ENCODE measurements at regions not wholly inside any gene's neighbourhood (a gene's known extent, or its start where the extent isn't known, plus 50 kb on each side); places are given as distances from the start of the nearest gene placed in this dataset.

DNA sequence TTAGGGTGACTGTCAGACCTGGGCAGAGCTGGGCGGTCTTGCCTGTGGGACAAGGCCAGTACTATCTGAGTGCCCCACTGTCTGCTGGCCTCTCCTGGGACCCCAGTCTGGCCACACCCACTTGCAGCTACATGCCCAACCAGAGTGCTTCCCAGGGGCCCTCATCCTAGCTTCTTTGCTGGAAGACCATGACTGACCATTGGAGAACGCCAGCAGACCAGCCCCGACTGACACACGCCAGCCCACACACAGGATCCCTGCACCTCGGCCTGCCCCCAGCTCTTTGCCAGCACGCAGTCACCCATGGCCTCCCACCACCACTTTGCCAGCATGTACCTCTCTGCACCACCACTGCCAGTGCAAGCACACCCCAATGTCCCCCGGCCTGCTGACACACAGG, 585.7 kb downstream of the ZNF674 start:
- no peaks in the 10 kb centered on the region for H3K4me1 ChIP-seq (ENCODE audit: control insufficient read depth, insufficient read depth, low read length)
- peaks cover 12% of the 10 kb centered on the region for H3K9me3 ChIP-seq (ENCODE audit: control insufficient read depth, insufficient read depth, low read depth, low read length)
- H3K9ac ChIP-seq (ENCODE audit: low read length): no peak overlapping the region
- H3K4me3 ChIP-seq (ENCODE audit: low read depth, low read length): no peak overlapping the region
- no peaks in the 10 kb centered on the region for H3K36me3 ChIP-seq (ENCODE audit: control insufficient read depth, insufficient read depth, low read length)
- H3K27me3 ChIP-seq (ENCODE audit: control insufficient read depth, insufficient read depth, low read length): no peaks in the 10 kb centered on the region
- H3K27ac ChIP-seq (ENCODE audit: low read depth, low read length): no peak overlapping the region

DNA sequence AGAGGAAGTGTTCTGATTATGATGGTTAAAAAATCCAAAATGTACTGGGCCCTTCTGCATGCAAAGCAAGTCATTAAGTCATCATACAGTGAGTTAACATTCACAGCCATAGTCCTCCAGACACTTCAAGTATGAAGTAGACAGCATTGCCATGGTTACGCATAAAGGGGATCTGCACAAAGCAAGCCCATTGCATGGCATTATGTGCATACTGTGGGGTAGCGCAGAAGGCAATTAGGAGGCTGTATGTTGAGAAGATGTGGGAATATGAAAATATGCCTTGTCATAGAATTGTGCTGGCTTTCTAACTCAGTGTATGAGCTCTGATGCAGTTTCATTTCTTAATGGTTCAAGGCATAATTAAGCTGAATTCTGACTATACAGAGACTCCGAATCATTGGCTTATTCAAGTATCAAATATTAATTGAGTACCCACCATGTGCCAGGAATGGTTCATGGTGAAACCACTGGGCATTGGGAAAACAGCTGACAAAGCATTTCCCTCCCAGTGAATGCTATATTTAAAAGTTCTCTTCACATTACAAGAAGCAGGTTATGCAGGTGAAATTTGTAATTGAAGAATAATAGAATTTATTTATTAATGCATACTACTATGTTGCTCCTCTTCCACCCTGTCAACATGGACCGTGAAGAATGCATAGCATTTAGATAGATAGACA, 588.9 kb downstream of the ZNF674 start:
- peaks cover 10% of the 10 kb centered on the region for H3K9me3 ChIP-seq (ENCODE audit: control insufficient read depth, insufficient read depth, low read depth, low read length)
- no peak overlapping the region for H3K9ac ChIP-seq (ENCODE audit: low read length)
- H3K27ac ChIP-seq (ENCODE audit: low read depth, low read length): no peak overlapping the region
- no peaks in the 10 kb centered on the region for H3K27me3 ChIP-seq (ENCODE audit: control insufficient read depth, insufficient read depth, low read length)
- H3K4me3 ChIP-seq (ENCODE audit: low read depth, low read length): no peak overlapping the region
- no peaks in the 10 kb centered on the region for H3K4me1 ChIP-seq (ENCODE audit: control insufficient read depth, insufficient read depth, low read length)
- no peaks in the 10 kb centered on the region for H3K36me3 ChIP-seq (ENCODE audit: control insufficient read depth, insufficient read depth, low read length)

- Histone ChIP-seq H3K27ac (ENCODE audit: low read depth, low read length) (no peak overlapping the region), H3K4me3 (ENCODE audit: low read depth, low read length) (no peak overlapping the region), H3K27me3 (ENCODE audit: control insufficient read depth, insufficient read depth, low read length) (no peaks in the 10 kb centered on the region), H3K4me1 (ENCODE audit: control insufficient read depth, insufficient read depth, low read length) (no peaks in the 10 kb centered on the region), H3K9ac (ENCODE audit: low read length) (no peak overlapping the region), H3K9me3 (ENCODE audit: control insufficient read depth, insufficient read depth, low read depth, low read length) (peaks cover 6% of the 10 kb centered on the region), H3K36me3 (ENCODE audit: control insufficient read depth, insufficient read depth, low read length) (no peaks in the 10 kb centered on the region)
Measured at GRCh38 chrX:45955661-45956060, 589.6 kb downstream of the ZNF674 start.

GRCh38 chrX:45954026-45954425, 591.2 kb downstream of the ZNF674 start:
- Histone ChIP-seq H3K4me3 (ENCODE audit: low read depth, low read length) (no peak overlapping the region), H3K9ac (ENCODE audit: low read length) (no peak overlapping the region), H3K27ac (ENCODE audit: low read depth, low read length) (no peak overlapping the region), H3K9me3 (ENCODE audit: control insufficient read depth, insufficient read depth, low read depth, low read length) (no peaks in the 10 kb centered on the region), H3K4me1 (ENCODE audit: control insufficient read depth, insufficient read depth, low read length) (no peaks in the 10 kb centered on the region; the same call in 1 of the 2 replicates), H3K36me3 (ENCODE audit: control insufficient read depth, insufficient read depth, low read length) (no peaks in the 10 kb centered on the region), H3K27me3 (ENCODE audit: control insufficient read depth, insufficient read depth, low read length) (no peaks in the 10 kb centered on the region)

DNA sequence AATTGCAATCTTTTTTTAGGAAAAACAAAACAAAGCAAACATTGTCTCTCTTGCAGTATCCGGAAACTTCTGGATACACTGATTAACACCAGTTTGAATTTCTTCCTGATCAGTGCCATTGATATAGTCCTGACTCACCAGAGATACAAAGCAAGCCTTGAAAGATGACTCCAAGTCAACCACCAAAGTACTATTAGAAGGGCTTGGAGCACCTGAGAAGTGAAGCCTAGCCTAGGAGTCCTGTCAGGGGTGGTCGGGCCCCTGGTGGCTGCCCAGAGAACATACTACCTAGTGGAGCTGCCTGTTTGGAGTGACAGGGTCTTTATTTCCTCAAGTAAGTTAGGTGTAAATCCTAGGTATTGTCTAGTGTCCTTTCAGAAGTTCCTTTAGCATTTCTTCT, 593.2 kb downstream of the ZNF674 start:
- no peaks in the 10 kb centered on the region for H3K9me3 ChIP-seq (ENCODE audit: control insufficient read depth, insufficient read depth, low read depth, low read length)
- H3K27me3 ChIP-seq (ENCODE audit: control insufficient read depth, insufficient read depth, low read length): no peaks in the 10 kb centered on the region
- H3K4me1 ChIP-seq (ENCODE audit: control insufficient read depth, insufficient read depth, low read length): no peaks in the 10 kb centered on the region; the same call in 1 of the 2 replicates
- H3K36me3 ChIP-seq (ENCODE audit: control insufficient read depth, insufficient read depth, low read length): no peaks in the 10 kb centered on the region
- no peak overlapping the region for H3K27ac ChIP-seq (ENCODE audit: low read depth, low read length)
- H3K4me3 ChIP-seq (ENCODE audit: low read depth, low read length): no peak overlapping the region
- H3K9ac ChIP-seq (ENCODE audit: low read length): no peak overlapping the region

DNA sequence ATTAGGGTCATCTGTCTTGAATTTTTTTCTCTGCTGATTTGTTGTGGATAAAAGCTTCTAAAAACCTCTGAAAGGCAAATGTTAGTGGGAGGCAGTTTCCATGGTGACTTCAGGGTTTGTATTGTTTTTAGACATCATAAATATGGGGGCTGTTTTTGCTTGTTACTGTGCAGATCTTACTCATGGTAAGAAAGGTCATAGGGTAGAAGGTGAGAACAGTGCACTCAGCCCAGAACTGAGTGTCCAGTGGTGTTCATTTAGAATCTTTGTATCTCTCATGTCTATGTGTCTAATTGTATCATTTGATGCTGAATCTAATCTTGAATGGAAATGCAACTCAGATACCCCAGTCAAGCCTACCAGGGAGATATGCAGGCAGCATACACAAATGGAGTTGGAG, 609.8 kb downstream of the ZNF674 start:
- H3K4me3 ChIP-seq (ENCODE audit: low read depth, low read length): no peak overlapping the region
- no peaks in the 10 kb centered on the region for H3K36me3 ChIP-seq (ENCODE audit: control insufficient read depth, insufficient read depth, low read length)
- H3K9me3 ChIP-seq (ENCODE audit: control insufficient read depth, insufficient read depth, low read depth, low read length): peaks cover 30% of the 10 kb centered on the region
- no peak overlapping the region for H3K9ac ChIP-seq (ENCODE audit: low read length)
- no peak overlapping the region for H3K27ac ChIP-seq (ENCODE audit: low read depth, low read length)
- no peaks in the 10 kb centered on the region for H3K4me1 ChIP-seq (ENCODE audit: control insufficient read depth, insufficient read depth, low read length)
- H3K27me3 ChIP-seq (ENCODE audit: control insufficient read depth, insufficient read depth, low read length): no peaks in the 10 kb centered on the region

DNA sequence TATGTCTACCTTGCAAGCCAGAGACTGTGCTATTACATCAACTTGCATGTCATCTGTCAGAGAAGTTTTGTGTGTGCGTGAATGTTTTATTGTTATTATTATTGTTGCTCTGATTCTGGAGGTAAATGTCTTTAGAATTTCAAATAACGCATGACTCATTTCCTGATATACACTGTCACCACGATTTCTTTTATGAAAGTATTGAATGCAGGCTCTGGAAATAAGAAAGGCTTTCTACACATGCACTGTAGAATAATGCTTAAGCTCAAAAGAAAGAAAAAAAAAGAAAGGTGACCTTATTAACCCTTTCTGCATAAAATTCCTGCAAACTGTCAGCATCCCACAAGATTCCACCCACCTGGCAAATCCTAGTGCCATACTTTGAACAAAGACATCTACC, 632.9 kb downstream of the ZNF674 start:
- Histone ChIP-seq H3K27me3 (ENCODE audit: control insufficient read depth, insufficient read depth, low read length) (no peaks in the 10 kb centered on the region), H3K9me3 (ENCODE audit: control insufficient read depth, insufficient read depth, low read depth, low read length) (no peaks in the 10 kb centered on the region), H3K27ac (ENCODE audit: low read depth, low read length) (no peak overlapping the region), H3K36me3 (ENCODE audit: control insufficient read depth, insufficient read depth, low read length) (no peaks in the 10 kb centered on the region), H3K4me1 (ENCODE audit: control insufficient read depth, insufficient read depth, low read length) (peaks cover 24% of the 10 kb centered on the region), H3K4me3 (ENCODE audit: low read depth, low read length) (no peak overlapping the region), H3K9ac (ENCODE audit: low read length) (no peak overlapping the region)

DNA sequence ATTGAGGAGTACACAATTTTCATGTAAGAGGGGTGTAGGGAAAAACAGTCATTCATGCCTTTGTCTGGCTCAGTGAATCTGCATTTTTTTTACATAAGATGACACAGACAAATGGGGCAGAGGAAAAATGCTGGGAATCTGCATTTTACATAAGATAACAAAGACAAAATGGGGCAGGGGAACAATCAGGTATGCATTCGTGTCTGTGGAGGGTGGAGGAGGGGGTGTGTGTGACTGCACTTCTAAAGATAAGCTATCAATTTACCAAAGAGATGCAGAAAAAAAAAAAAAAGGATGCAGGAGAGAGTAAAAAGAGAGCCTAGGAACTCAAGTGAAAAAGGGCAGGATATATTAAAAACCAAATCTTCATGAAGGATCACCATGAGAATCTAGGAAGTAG, 637.4 kb downstream of the ZNF674 start:
- no peaks in the 10 kb centered on the region for H3K9me3 ChIP-seq (ENCODE audit: control insufficient read depth, insufficient read depth, low read depth, low read length)
- peak overlapping the region; percentile 56 for H3K9ac ChIP-seq (ENCODE audit: low read length)
- H3K27ac ChIP-seq (ENCODE audit: low read depth, low read length): peak overlapping the region; percentile 67
- H3K27me3 ChIP-seq (ENCODE audit: control insufficient read depth, insufficient read depth, low read length): no peaks in the 10 kb centered on the region
- H3K4me1 ChIP-seq (ENCODE audit: control insufficient read depth, insufficient read depth, low read length): peaks cover 45% of the 10 kb centered on the region
- peak overlapping the region; percentile 25; the same call in 1 of the 2 replicates for H3K4me3 ChIP-seq (ENCODE audit: low read depth, low read length)
- H3K36me3 ChIP-seq (ENCODE audit: control insufficient read depth, insufficient read depth, low read length): no peaks in the 10 kb centered on the region

DNA sequence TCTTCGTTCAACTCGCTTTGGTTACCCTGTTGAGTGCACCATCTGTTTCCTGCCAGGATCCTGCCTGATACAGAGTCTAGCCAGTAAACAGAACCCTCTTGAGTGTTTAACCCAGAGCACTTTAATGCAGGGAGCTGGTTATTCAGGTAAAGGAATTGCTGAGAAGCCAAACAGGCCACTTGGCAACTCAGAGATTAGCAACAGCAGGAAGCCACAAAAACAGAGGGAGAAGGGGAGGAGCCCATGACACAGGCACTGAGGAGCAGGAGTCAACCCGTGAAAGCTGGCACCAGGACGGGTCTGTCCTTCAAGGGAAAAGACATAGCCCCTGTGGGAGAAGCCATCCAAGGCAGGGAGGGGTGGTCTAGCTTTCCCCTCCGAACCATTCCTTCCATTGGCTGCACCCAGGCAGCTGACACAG, 641.4 kb downstream of the ZNF674 start:
- H3K9me3 ChIP-seq (ENCODE audit: control insufficient read depth, insufficient read depth, low read depth, low read length): no peaks in the 10 kb centered on the region
- H3K4me1 ChIP-seq (ENCODE audit: control insufficient read depth, insufficient read depth, low read length): peaks cover 41% of the 10 kb centered on the region
- no peaks in the 10 kb centered on the region for H3K36me3 ChIP-seq (ENCODE audit: control insufficient read depth, insufficient read depth, low read length)
- peak overlapping the region; percentile 2; the same call in 1 of the 2 replicates for H3K27ac ChIP-seq (ENCODE audit: low read depth, low read length)
- no peaks in the 10 kb centered on the region for H3K27me3 ChIP-seq (ENCODE audit: control insufficient read depth, insufficient read depth, low read length)
- peak overlapping the region; percentile 38 for H3K9ac ChIP-seq (ENCODE audit: low read length)
- H3K4me3 ChIP-seq (ENCODE audit: low read depth, low read length): no peak overlapping the region

GRCh38 chrX:45900766-45901615, 644.2 kb downstream of the ZNF674 start:
- no peak overlapping the region for H3K9ac ChIP-seq (ENCODE audit: low read length)
- no peaks in the 10 kb centered on the region for H3K27me3 ChIP-seq (ENCODE audit: control insufficient read depth, insufficient read depth, low read length)
- H3K4me3 ChIP-seq (ENCODE audit: low read depth, low read length): no peak overlapping the region
- H3K9me3 ChIP-seq (ENCODE audit: control insufficient read depth, insufficient read depth, low read depth, low read length): no peaks in the 10 kb centered on the region
- H3K36me3 ChIP-seq (ENCODE audit: control insufficient read depth, insufficient read depth, low read length): no peaks in the 10 kb centered on the region
- H3K4me1 ChIP-seq (ENCODE audit: control insufficient read depth, insufficient read depth, low read length): peaks cover 27% of the 10 kb centered on the region
- H3K27ac ChIP-seq (ENCODE audit: low read depth, low read length): no peak overlapping the region

Data from HUES6 (cell line).